GM12891 (cell line): ENCODE measurements at regions not wholly inside any gene's neighbourhood (a gene's known extent, or its start where the extent isn't known, plus 50 kb on each side); places are given as distances from the start of the nearest gene placed in this dataset.

Experiments
- POLR2A ChIP-seq: IDR thresholded peaks from 2 replicates; pipeline ENCODE4 v1.6.1; 2011; ENCODE audit warnings: low read depth, low read length, control low read depth
- TAF1 ChIP-seq: IDR thresholded peaks from 2 replicates; pipeline ENCODE4 v1.6.1; 2011; ENCODE audit warnings: low read depth, low read length, control low read depth

DNA sequence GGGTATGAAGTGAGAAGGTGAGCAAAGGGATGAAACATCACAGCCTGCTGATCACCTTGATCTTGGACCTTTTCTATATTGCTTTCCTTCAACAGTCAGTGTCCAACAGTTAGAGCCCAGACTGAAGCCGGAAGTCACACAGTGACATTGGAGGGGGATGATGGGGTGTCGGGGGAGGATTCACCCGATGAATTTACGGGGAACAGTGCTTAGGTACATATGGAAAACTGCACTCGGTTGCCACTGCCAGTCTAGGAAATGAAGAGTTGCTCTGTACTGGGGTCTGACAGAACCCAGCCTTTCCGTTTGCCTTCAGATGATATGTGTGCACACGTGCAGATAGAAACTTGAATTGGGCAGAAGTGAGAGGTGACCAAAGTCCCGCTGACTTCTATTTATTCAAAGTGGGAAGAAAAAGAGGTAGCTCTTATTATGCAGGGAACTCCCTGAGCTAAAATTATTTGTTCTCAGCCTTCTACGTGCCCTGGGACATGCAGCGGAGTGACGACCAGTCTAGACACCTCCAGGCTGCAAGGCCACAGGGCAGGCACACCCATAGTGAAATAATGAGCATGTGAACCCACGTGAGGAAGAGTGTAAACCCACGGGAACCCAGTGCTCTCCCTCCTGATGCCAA lies 107.2 kb upstream of the INHBA start:
- TF ChIP-seq POLR2A = no peak
- no peak for TF ChIP-seq TAF1
